Stimulated activated CD4-positive, alpha-beta T cell treated with anti-CD3 and anti-CD28 coated beads, Interleukin-12 subunit alpha, Interleukin-12 subunit beta, amount 100 ng/mL, for 24 hours (primary cell): ENCODE measurements at regions not wholly inside any gene's neighbourhood (a gene's known extent, or its start where the extent isn't known, plus 50 kb on each side); places are given as distances from the start of the nearest gene placed in this dataset.

Source experiments
- DNase-seq, 2 experiments: peaks; one replicate each; pipeline ENCODE4 v3.0.0-alpha.2; 2020; ENCODE audit warnings: low read depth in 2 of 2

DNA sequence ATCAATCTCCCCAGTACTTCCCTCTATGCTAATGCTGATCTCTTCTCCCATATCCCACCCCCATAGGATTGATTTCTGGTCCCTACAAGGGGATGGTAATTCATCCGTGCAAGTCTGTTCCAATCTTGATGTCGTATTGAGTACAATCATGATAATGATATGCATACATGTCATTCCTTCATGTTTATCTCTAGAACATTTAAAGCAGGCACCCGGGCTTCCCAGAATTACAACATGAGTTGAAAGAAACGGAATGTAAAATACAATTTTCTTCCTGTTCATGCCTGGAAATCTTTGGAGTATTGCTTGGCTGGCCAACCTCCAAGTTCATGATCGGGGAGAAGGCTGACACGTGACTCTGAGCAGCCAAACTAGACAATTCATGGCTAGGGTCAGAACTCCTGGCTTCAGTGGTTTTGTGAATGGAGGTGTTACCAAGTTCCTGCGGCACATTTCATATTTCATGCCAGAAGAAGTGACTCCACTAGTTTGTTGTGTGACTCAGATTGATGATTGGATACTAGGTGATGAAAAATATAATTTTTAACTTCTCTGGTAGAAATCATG, 66.6 kb downstream of the C9orf152 start:
- DNase-seq = no peak

GRCh38 chr9:110142253-110142652, 65.7 kb downstream of the C9orf152 start:
- no peak for DNase-seq

DNA sequence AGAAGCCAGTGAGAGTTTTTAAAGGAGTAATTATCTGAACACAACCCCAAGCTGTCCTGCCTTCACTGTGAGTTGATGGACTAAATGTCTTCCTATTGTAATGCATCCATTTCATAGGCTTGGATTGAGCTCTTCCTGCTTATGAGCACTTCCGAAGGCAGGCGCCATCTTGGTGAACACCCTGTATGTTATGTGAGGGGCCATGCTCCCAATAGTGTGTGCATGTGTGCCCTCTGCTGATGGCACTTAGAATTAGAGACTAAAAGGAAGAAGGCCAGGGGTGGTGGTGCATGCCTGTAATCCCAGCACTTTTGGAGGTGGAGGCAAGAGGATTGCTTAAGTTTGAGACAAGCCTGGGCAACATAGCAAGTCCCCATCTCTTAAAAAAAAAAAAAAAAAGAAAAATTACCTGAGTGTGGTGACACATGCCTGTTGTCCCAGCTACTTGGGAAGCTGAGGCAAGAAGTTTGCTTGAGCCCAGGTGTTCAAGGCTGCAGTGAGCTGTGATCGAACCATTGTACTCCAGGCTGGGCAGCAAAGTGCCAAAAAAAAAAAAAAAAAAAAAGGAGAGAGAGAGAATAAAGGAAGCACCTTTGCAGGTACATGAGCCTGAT, 65.0 kb downstream of the C9orf152 start:
- DNase-seq = no peak

GRCh38 chr9:110143485-110143884, 64.5 kb downstream of the C9orf152 start:
- DNase-seq = no peak

GRCh38 chr9:110143950-110144545, 63.9 kb downstream of the C9orf152 start:
- peak in 1 of 2 experiments; percentile 14 for DNase-seq

GRCh38 chr9:110146373-110146772, 61.6 kb downstream of the C9orf152 start:
- DNase-seq = no peak

- DNase-seq = peak; percentile 17 to 33
Measured at GRCh38 chr9:110148384-110148783, 59.6 kb downstream of the C9orf152 start.

DNA sequence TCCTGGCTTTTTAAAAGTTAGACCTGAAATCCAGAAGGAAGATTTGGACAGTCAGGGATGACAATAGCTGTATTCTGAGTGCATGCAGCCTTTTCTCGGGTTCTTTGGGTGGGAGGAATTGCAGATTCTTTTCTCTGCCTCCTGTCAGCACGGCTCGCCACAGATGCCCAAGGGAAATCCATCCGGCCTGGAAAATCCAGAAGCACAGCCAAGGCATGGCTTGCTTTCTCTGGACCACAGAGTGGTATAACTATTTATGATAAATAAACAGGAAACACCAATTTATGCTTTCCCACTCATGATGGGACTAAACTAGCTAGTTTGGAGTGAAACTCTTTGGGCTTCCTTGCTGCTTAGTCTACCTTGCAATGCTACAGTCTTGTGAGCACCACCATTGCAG, 59.1 kb downstream of the C9orf152 start:
- no peak for DNase-seq
